Transverse colon (tissue), 4 donors: ENCODE measurements at regions not wholly inside any gene's neighbourhood (a gene's known extent, or its start where the extent isn't known, plus 50 kb on each side); places are given as distances from the start of the nearest gene placed in this dataset.

Experiments used
- EP300 ChIP-seq: sonication (generic); formaldehyde crosslinking; IDR thresholded peaks from one replicate; pipeline ENCODE4 v1.6.1; 2017; ENCODE audit warnings: antibody characterized with exemption, low read depth
- POLR2A ChIP-seq: fragments of 450-650 bp; IDR thresholded peaks from one replicate; pipeline ENCODE4 v1.6.1; 2016; ENCODE audit warnings: antibody characterized with exemption, mild to moderate bottlenecking, moderate library complexity
- POLR2AphosphoS5 ChIP-seq, 3 donors: sonication (generic); formaldehyde crosslinking; IDR thresholded peaks; one replicate each; pipeline ENCODE4 v1.6.1; 2016; ENCODE audit warnings: antibody characterized with exemption in 3 of 3
- TF ChIP-seq, protein P1 (sequence below), 5 experiments: fragments of 200-600 bp in 3 of 5; fragments of 450-650 bp in 2 of 5; sonication (generic) in 3 of 5; IDR thresholded peaks; 1 replicate in 2 of 5; 2 replicates in 3 of 5; pipeline ENCODE4 v1.5.1; 2016 to 2017; ENCODE audit warnings: antibody characterized with exemption in 5 of 5, inconsistent platforms in 3 of 5, mild to moderate bottlenecking in 2 of 5, moderate library complexity in 1 of 5

DNA sequence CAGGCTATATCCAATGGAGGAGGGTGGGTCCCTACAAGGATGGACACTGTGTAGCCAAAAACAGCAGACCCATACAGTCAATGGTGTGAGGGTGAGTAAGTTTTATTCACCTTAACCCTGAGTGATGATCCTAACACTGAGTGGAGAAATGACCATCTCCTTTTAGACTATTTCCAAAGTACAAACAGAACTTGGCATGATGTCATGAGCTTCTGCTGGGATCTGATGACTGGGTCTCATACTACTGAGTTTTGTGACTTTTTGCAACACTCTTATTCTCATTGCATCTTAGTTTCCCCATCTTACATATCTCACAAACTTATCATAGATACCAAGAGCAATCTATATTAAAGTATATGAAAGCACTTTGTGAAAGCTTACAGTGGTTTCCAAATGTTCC is 330.3 kb upstream of the CFAP20DC start:
- TF ChIP-seq, protein P1, sequence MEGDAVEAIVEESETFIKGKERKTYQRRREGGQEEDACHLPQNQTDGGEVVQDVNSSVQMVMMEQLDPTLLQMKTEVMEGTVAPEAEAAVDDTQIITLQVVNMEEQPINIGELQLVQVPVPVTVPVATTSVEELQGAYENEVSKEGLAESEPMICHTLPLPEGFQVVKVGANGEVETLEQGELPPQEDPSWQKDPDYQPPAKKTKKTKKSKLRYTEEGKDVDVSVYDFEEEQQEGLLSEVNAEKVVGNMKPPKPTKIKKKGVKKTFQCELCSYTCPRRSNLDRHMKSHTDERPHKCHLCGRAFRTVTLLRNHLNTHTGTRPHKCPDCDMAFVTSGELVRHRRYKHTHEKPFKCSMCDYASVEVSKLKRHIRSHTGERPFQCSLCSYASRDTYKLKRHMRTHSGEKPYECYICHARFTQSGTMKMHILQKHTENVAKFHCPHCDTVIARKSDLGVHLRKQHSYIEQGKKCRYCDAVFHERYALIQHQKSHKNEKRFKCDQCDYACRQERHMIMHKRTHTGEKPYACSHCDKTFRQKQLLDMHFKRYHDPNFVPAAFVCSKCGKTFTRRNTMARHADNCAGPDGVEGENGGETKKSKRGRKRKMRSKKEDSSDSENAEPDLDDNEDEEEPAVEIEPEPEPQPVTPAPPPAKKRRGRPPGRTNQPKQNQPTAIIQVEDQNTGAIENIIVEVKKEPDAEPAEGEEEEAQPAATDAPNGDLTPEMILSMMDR (IDR thresholded peaks at IDR 0.05), result no peak
- TF ChIP-seq POLR2A (no peak), EP300 (no peak), POLR2AphosphoS5 (IDR thresholded peaks at IDR 0.05) (no peak)
